ENCODE measurements at regions not wholly inside any gene's neighbourhood (a gene's known extent, or its start where the extent isn't known, plus 50 kb on each side); places are given as distances from the start of the nearest gene placed in this dataset.

DNA sequence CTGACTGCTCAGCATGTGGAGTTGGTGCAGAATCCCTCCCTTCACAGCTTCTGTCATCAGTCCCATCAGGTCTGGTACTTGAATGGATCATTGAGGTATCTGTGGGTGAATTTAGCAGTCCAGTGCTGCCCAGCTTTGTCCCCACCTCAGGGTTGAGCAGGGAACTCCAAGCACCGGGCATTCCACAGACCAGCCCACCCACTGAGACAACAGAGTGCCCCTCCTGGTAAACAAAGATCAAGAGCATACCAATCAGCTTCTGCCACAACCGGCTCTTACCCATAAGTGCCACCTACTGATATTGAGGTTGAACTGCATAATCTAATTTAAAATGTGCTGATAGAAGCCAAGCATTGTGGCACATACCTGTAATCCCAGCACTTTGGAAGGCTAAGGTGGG is 57.1 kb upstream of the FXR1 start:
- TF ChIP-seq CTCF (IDR thresholded peaks at IDR 0.05; ENCODE audit: low read depth, low read length), result no peak
- no peak for DNase-seq (ENCODE audit: low read depth, low spot score)
- H3K4me3 ChIP-seq (ENCODE audit: low read depth, low read length), result no peak overlapping the region
- in situ Hi-C loops (cut with HindIII; ENCODE audit: low sequenced_read_pairs), result no loop called here

GRCh38 chr3:180855956-180856355 is 56.5 kb upstream of the FXR1 start:
- DNase-seq (ENCODE audit: low read depth, low spot score), result no peak
- H3K4me3 ChIP-seq (ENCODE audit: low read depth, low read length), result no peak overlapping the region
- TF ChIP-seq CTCF (IDR thresholded peaks at IDR 0.05; ENCODE audit: low read depth, low read length), result no peak
- in situ Hi-C loops (cut with HindIII; ENCODE audit: low sequenced_read_pairs), result no loop called here

DNA sequence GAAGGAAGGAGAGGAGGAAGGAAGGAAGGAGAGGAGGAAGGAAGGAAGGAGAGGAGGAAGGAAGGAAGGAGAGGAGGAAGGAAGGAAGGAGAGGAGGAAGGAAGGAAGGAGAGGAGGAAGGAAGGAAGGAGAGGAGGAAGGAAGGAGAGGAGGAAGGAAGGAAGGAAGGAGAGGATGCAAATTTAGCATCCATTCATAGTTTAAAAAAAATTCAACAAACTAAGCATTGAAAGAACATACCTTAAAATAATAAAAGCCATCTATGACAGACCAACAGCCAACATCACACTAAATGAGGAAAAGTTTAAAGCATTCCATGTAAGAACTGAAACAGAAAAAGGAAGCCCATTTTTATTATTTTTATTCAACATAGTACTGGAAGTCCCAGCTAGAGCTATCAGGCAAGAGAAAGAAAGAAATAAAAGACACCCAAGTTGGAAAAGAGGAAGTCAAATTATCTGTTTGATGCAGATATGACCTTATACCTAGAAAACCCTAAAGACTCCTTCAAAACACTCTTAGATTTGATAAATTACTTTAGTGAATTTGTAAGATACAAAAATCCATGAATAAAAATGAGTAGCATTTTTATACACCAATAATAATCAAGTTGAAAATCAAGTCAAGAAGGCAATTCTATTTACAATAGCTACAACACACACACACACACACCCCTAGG is 52.2 kb upstream of the FXR1 start:
- TF ChIP-seq CTCF (IDR thresholded peaks at IDR 0.05; ENCODE audit: low read depth, low read length), result no peak
- in situ Hi-C loops (cut with HindIII; ENCODE audit: low sequenced_read_pairs), result no loop called here
- H3K4me3 ChIP-seq (ENCODE audit: low read depth, low read length), result no peak overlapping the region
- DNase-seq (ENCODE audit: low read depth, low spot score), result no peak
